ENCODE measurements at regions not wholly inside any gene's neighbourhood (a gene's known extent, or its start where the extent isn't known, plus 50 kb on each side); places are given as distances from the start of the nearest gene placed in this dataset.
A peak's percentile ranks its signal among the peaks of the same experiment; 100 is the strongest.

- no peaks in the 10 kb centered on the region for H3K9me3 ChIP-seq (ENCODE audit: control insufficient read depth, insufficient read depth, low read length)
Measured at GRCh38 chr17:71287071-71287823, 833.6 kb upstream of the SOX9 start.

GRCh38 chr17:71292006-71292405, 828.8 kb upstream of the SOX9 start:
- H3K9me3 ChIP-seq (ENCODE audit: control insufficient read depth, insufficient read depth, low read length) = no peaks in the 10 kb centered on the region
- no peaks in the 10 kb centered on the region for H3K36me3 ChIP-seq (ENCODE audit: insufficient read depth, low read length)
- no peak overlapping the region for H3K9ac ChIP-seq (ENCODE audit: low read depth, low read length)
- peaks cover 3% of the 10 kb centered on the region; the same call in 1 of the 2 replicates for H3K4me1 ChIP-seq (ENCODE audit: insufficient read depth, low read length)

More at GRCh38 chr17:71287071-71287823, 833.6 kb upstream of the SOX9 start:
- Histone ChIP-seq H3K36me3 (ENCODE audit: insufficient read depth, low read length) (no peaks in the 10 kb centered on the region), H3K9ac (ENCODE audit: low read depth, low read length) (peak overlapping the region; percentile 25; the same call in 1 of the 2 replicates), H3K4me1 (ENCODE audit: insufficient read depth, low read length) (peaks cover 7% of the 10 kb centered on the region; the same call in 1 of the 2 replicates)

- Histone ChIP-seq H3K9me3 (ENCODE audit: control insufficient read depth, insufficient read depth, low read length) (no peaks in the 10 kb centered on the region), H3K36me3 (ENCODE audit: insufficient read depth, low read length) (no peaks in the 10 kb centered on the region), H3K4me1 (ENCODE audit: insufficient read depth, low read length) (no peaks in the 10 kb centered on the region), H3K9ac (ENCODE audit: low read depth, low read length) (no peak overlapping the region)
Measured at GRCh38 chr17:71296005-71296404, 824.8 kb upstream of the SOX9 start.

GRCh38 chr17:71301063-71301462, 819.8 kb upstream of the SOX9 start:
- H3K36me3 ChIP-seq (ENCODE audit: insufficient read depth, low read length) = no peaks in the 10 kb centered on the region
- no peak overlapping the region for H3K9ac ChIP-seq (ENCODE audit: low read depth, low read length)
- H3K9me3 ChIP-seq (ENCODE audit: control insufficient read depth, insufficient read depth, low read length) = no peaks in the 10 kb centered on the region
- H3K4me1 ChIP-seq (ENCODE audit: insufficient read depth, low read length) = no peaks in the 10 kb centered on the region

GRCh38 chr17:71302721-71303549, 817.9 kb upstream of the SOX9 start:
- H3K4me1 ChIP-seq (ENCODE audit: insufficient read depth, low read length) = no peaks in the 10 kb centered on the region
- no peaks in the 10 kb centered on the region for H3K9me3 ChIP-seq (ENCODE audit: control insufficient read depth, insufficient read depth, low read length)
- H3K36me3 ChIP-seq (ENCODE audit: insufficient read depth, low read length) = no peaks in the 10 kb centered on the region
- no peak overlapping the region for H3K9ac ChIP-seq (ENCODE audit: low read depth, low read length)

- Histone ChIP-seq H3K9ac (ENCODE audit: low read depth, low read length) (no peak overlapping the region), H3K36me3 (ENCODE audit: insufficient read depth, low read length) (no peaks in the 10 kb centered on the region), H3K4me1 (ENCODE audit: insufficient read depth, low read length) (no peaks in the 10 kb centered on the region), H3K9me3 (ENCODE audit: control insufficient read depth, insufficient read depth, low read length) (no peaks in the 10 kb centered on the region)
Measured at GRCh38 chr17:71304498-71305158, 816.2 kb upstream of the SOX9 start.

- no peak overlapping the region for H3K9ac ChIP-seq (ENCODE audit: low read depth, low read length)
- H3K4me1 ChIP-seq (ENCODE audit: insufficient read depth, low read length) = no peaks in the 10 kb centered on the region
- no peaks in the 10 kb centered on the region for H3K9me3 ChIP-seq (ENCODE audit: control insufficient read depth, insufficient read depth, low read length)
- no peaks in the 10 kb centered on the region for H3K36me3 ChIP-seq (ENCODE audit: insufficient read depth, low read length)
Measured at GRCh38 chr17:71313866-71314265, 807.0 kb upstream of the SOX9 start.

GRCh38 chr17:71315568-71315967, 805.3 kb upstream of the SOX9 start:
- H3K9me3 ChIP-seq (ENCODE audit: control insufficient read depth, insufficient read depth, low read length) = no peaks in the 10 kb centered on the region
- no peak overlapping the region for H3K9ac ChIP-seq (ENCODE audit: low read depth, low read length)
- no peaks in the 10 kb centered on the region for H3K4me1 ChIP-seq (ENCODE audit: insufficient read depth, low read length)
- no peaks in the 10 kb centered on the region for H3K36me3 ChIP-seq (ENCODE audit: insufficient read depth, low read length)

- H3K9me3 ChIP-seq (ENCODE audit: control insufficient read depth, insufficient read depth, low read length) = no peaks in the 10 kb centered on the region
- no peaks in the 10 kb centered on the region for H3K4me1 ChIP-seq (ENCODE audit: insufficient read depth, low read length)
- H3K36me3 ChIP-seq (ENCODE audit: insufficient read depth, low read length) = no peaks in the 10 kb centered on the region
- no peak overlapping the region for H3K9ac ChIP-seq (ENCODE audit: low read depth, low read length)
Measured at GRCh38 chr17:71316176-71316897, 804.5 kb upstream of the SOX9 start.

- H3K36me3 ChIP-seq (ENCODE audit: insufficient read depth, low read length) = no peaks in the 10 kb centered on the region
- no peaks in the 10 kb centered on the region for H3K4me1 ChIP-seq (ENCODE audit: insufficient read depth, low read length)
- H3K9ac ChIP-seq (ENCODE audit: low read depth, low read length) = no peak overlapping the region
- H3K9me3 ChIP-seq (ENCODE audit: control insufficient read depth, insufficient read depth, low read length) = no peaks in the 10 kb centered on the region
Measured at GRCh38 chr17:71320009-71320796, 800.6 kb upstream of the SOX9 start.

- Histone ChIP-seq H3K9ac (ENCODE audit: low read depth, low read length) (no peak overlapping the region), H3K9me3 (ENCODE audit: control insufficient read depth, insufficient read depth, low read length) (no peaks in the 10 kb centered on the region), H3K4me1 (ENCODE audit: insufficient read depth, low read length) (no peaks in the 10 kb centered on the region), H3K36me3 (ENCODE audit: insufficient read depth, low read length) (no peaks in the 10 kb centered on the region)
Measured at GRCh38 chr17:71325117-71325516, 795.7 kb upstream of the SOX9 start.

- Histone ChIP-seq H3K36me3 (ENCODE audit: insufficient read depth, low read length) (no peaks in the 10 kb centered on the region), H3K9ac (ENCODE audit: low read depth, low read length) (no peak overlapping the region), H3K9me3 (ENCODE audit: control insufficient read depth, insufficient read depth, low read length) (no peaks in the 10 kb centered on the region), H3K4me1 (ENCODE audit: insufficient read depth, low read length) (no peaks in the 10 kb centered on the region)
Measured at GRCh38 chr17:71325886-71326285, 794.9 kb upstream of the SOX9 start.

GRCh38 chr17:71327376-71328059, 793.3 kb upstream of the SOX9 start:
- Histone ChIP-seq H3K4me1 (ENCODE audit: insufficient read depth, low read length) (no peaks in the 10 kb centered on the region), H3K9ac (ENCODE audit: low read depth, low read length) (no peak overlapping the region), H3K9me3 (ENCODE audit: control insufficient read depth, insufficient read depth, low read length) (no peaks in the 10 kb centered on the region), H3K36me3 (ENCODE audit: insufficient read depth, low read length) (no peaks in the 10 kb centered on the region)

All from ES-I3 (cell line).